A673 (cell line): ENCODE measurements at regions not wholly inside any gene's neighbourhood (a gene's known extent, or its start where the extent isn't known, plus 50 kb on each side); places are given as distances from the start of the nearest gene placed in this dataset.

Source experiments
- BruUV-seq: library from RNA; stranded (reverse); fragments of 400-500 nt; replicated peaks from 2 replicates; lab custom pipeline; 2021; lab: Mats Ljungman, UMichigan
- CTCF ChIA-PET: fragments of 300-600 bp; sonication (Branson Sonifier 250); formaldehyde crosslinking; loops from one replicate; lab custom pipeline; 2022; ENCODE audit warnings: antibody characterized with exemption; lab: Charles Lee
- POLR2A ChIA-PET: fragments of 300-600 bp; sonication (Branson Sonifier 250); formaldehyde crosslinking; loops from one replicate; lab custom pipeline; 2022; ENCODE audit warnings: antibody characterized with exemption; ENCODE audit not compliant: low non-redundant PET; lab: Charles Lee
- DNase-seq: peaks from one replicate; pipeline ENCODE4 v3.0.0-alpha.2; 2015; ENCODE audit warnings: low spot score
- H3K27ac ChIP-seq: fragments of 200-600 bp; sonication (generic); 2 replicates; pipeline ENCODE4 v1.5.1; 2016; ENCODE audit warnings: mixed run types, low read depth, mild to moderate bottlenecking, mixed read lengths, antibody characterized with exemption, low read length; ENCODE audit not compliant: poor library complexity, severe bottlenecking
- H3K27me3 ChIP-seq: fragments of 200-600 bp; sonication (generic); replicated peaks from 2 replicates; pipeline ENCODE4 v1.6.1; 2017; ENCODE audit warnings: mixed run types, low read depth, mild to moderate bottlenecking, mixed read lengths, antibody characterized with exemption, low read length; ENCODE audit not compliant: insufficient read depth, poor library complexity
- H3K36me3 ChIP-seq: fragments of 200-600 bp; sonication (generic); 2 replicates; pipeline ENCODE4 v1.6.1; 2016; ENCODE audit warnings: mixed run types, mild to moderate bottlenecking, mixed read lengths, antibody characterized with exemption, low read length; ENCODE audit not compliant: insufficient read depth, poor library complexity, severe bottlenecking
- H3K4me1 ChIP-seq: fragments of 200-600 bp; sonication (generic); 2 replicates; pipeline ENCODE4 v1.6.1; 2017; ENCODE audit warnings: mixed run types, mild to moderate bottlenecking, mixed read lengths, antibody characterized with exemption, low read length; ENCODE audit not compliant: insufficient read depth, poor library complexity, severe bottlenecking
- H3K4me3 ChIP-seq: fragments of 200-600 bp; sonication (generic); 2 replicates; pipeline ENCODE4 v1.5.1; 2016; ENCODE audit warnings: low read depth, mixed run types, mild to moderate bottlenecking, mixed read lengths, low read length; ENCODE audit not compliant: poor library complexity, severe bottlenecking
- H3K9me3 ChIP-seq: fragments of 200-600 bp; sonication (generic); 2 replicates; pipeline ENCODE4 v1.6.1; 2016; ENCODE audit warnings: mixed run types, low read depth, mild to moderate bottlenecking, mixed read lengths, antibody characterized with exemption, low read length; ENCODE audit not compliant: poor library complexity, severe bottlenecking
- CTCF ChIP-seq: fragments of 300-800, 200-600 bp; sonication (generic); conservative IDR thresholded peaks from 2 replicates; pipeline ENCODE4 v1.5.1; 2017; ENCODE audit warnings: low read depth, mild to moderate bottlenecking, antibody characterized with exemption, low read length, moderate library complexity, mixed read lengths
- EZH2 ChIP-seq: fragments of 200-600 bp; sonication (generic); IDR thresholded peaks from 2 replicates; pipeline ENCODE4 v1.6.1; 2017; ENCODE audit warnings: borderline replicate concordance, low read depth, mild to moderate bottlenecking, mixed read lengths, antibody characterized with exemption, low read length; ENCODE audit not compliant: poor library complexity, severe bottlenecking
- intact Hi-C: fragments of 100-400 bp; cut with micrococcal nuclease; formaldehyde crosslinking; loops from one replicate; pipeline ENCODE4 v1.10.0; 2022; ENCODE audit not compliant: unreplicated experiment

GRCh38 chr5:109971968-109972367 is 282.2 kb downstream of the MAN2A1 start:
- no TSS peak for BruUV-seq
- intact Hi-C loops: no loop called here
- Histone ChIP-seq H3K36me3 (no peaks in the 10 kb centered on the region), H3K4me1 (no peaks in the 10 kb centered on the region), H3K27me3 (no peaks in the 10 kb centered on the region), H3K27ac (no peak overlapping the region), H3K9me3 (no peaks in the 10 kb centered on the region), H3K4me3 (no peak overlapping the region)
- ChIA-PET POLR2A (no interaction called here), CTCF (no interaction called here)
- DNase-seq: no peak
- no peak for TF ChIP-seq EZH2
- TF ChIP-seq CTCF: no peak

GRCh38 chr5:109981979-109982378 is 292.3 kb downstream of the MAN2A1 start:
- Histone ChIP-seq H3K9me3 (no peaks in the 10 kb centered on the region), H3K4me3 (no peak overlapping the region), H3K27me3 (no peaks in the 10 kb centered on the region), H3K4me1 (no peaks in the 10 kb centered on the region), H3K27ac (no peak overlapping the region), H3K36me3 (no peaks in the 10 kb centered on the region)
- intact Hi-C loops: no loop called here
- ChIA-PET CTCF (no interaction called here), POLR2A (no interaction called here)
- no TSS peak for BruUV-seq
- DNase-seq: no peak
- TF ChIP-seq CTCF: no peak
- no peak for TF ChIP-seq EZH2

GRCh38 chr5:109982966-109983534 is 293.3 kb downstream of the MAN2A1 start:
- ChIA-PET CTCF (no interaction called here), POLR2A (no interaction called here)
- DNase-seq: no peak
- TF ChIP-seq CTCF (no peak), EZH2 (no peak)
- intact Hi-C loops: no loop called here
- Histone ChIP-seq H3K27ac (no peak overlapping the region), H3K9me3 (no peaks in the 10 kb centered on the region), H3K36me3 (no peaks in the 10 kb centered on the region), H3K27me3 (no peaks in the 10 kb centered on the region), H3K4me3 (no peak overlapping the region), H3K4me1 (no peaks in the 10 kb centered on the region)
- BruUV-seq: no TSS peak
